GM12878 (cell line): ENCODE measurements at regions not wholly inside any gene's neighbourhood (a gene's known extent, or its start where the extent isn't known, plus 50 kb on each side); places are given as distances from the start of the nearest gene placed in this dataset.

Experiments used
- ATAC-seq: fragments of 200-7000 bp; cut with Tn5 transposase; 3 replicates; pipeline ENCODE4 v1.9.1; 2020; ENCODE audit warnings: mild to moderate bottlenecking, moderate library complexity
- BruUV-seq: library from RNA; stranded (reverse); fragments of 400-500 nt; replicated peaks from 2 replicates; lab custom pipeline; 2021; lab: Mats Ljungman, UMichigan
- CTCF ChIA-PET: fragments of 300-600 bp; sonication (Branson Sonifier 250); formaldehyde crosslinking; extraction: SDS; loops from one replicate; lab custom pipeline; 2021; ENCODE audit warnings: inconsistent platforms; lab: Yijun Ruan, JAX
- POLR2A ChIA-PET: fragments of 350-600 bp; formaldehyde crosslinking; extraction: SDS; loops from one replicate; lab custom pipeline; 2021; ENCODE audit warnings: inconsistent platforms; lab: Charles Lee
- RAD21 ChIA-PET: fragments of 300-600 bp; sonication (Branson Sonifier 250); formaldehyde crosslinking; loops from one replicate; lab custom pipeline; 2023; ENCODE audit warnings: antibody characterized with exemption; ENCODE audit not compliant: unreplicated experiment; lab: Charles Lee
- SMC1A ChIA-PET: fragments of 300-600 bp; sonication (Branson Sonifier 250); formaldehyde crosslinking; loops from one replicate; lab custom pipeline; 2023; ENCODE audit not compliant: unreplicated experiment, uncharacterized antibody; lab: Charles Lee
- DNase-seq: peaks from one replicate; pipeline ENCODE4 v3.0.0-alpha.2; 2011; ENCODE audit warnings: low read depth, low spot score
- FAIRE-seq: peaks from 3 replicates; lab custom pipeline; 2011; peaks lifted over from hg19 to GRCh38; lab: Jason Lieb, UNC
- H2AFZ ChIP-seq: 2 replicates; pipeline ENCODE4 v1.6.0; 2011; ENCODE audit warnings: low read depth, low read length, control low read depth; ENCODE audit not compliant: control insufficient read depth
- H3K27ac ChIP-seq: 2 replicates; pipeline ENCODE4 v1.5.1; 2011; ENCODE audit warnings: control low read depth; ENCODE audit not compliant: control insufficient read depth, insufficient read depth
- H3K27me3 ChIP-seq, 2 experiments: replicated peaks in 1 of 2; 2 replicates each; pipeline versions ENCODE4 v1.6.0 to v1.6.1; 2011; ENCODE audit warnings: low read length in 1 of 2; ENCODE audit not compliant: control insufficient read depth in 2 of 2, insufficient read depth in 2 of 2
- H3K36me3 ChIP-seq, 2 experiments: 2 replicates each; pipeline ENCODE4 v1.5.1; 2011; ENCODE audit warnings: low read length in 1 of 2; ENCODE audit not compliant: control insufficient read depth in 2 of 2, insufficient read depth in 2 of 2
- H3K4me1 ChIP-seq: 2 replicates; pipeline ENCODE4 v1.6.1; 2011; ENCODE audit warnings: mild to moderate bottlenecking, low read length, moderate library complexity, mixed read lengths; ENCODE audit not compliant: control insufficient read depth, insufficient read depth
- H3K4me2 ChIP-seq: 2 replicates; pipeline ENCODE4 v1.6.0; 2011; ENCODE audit warnings: control low read depth; ENCODE audit not compliant: control insufficient read depth, insufficient read depth
- H3K4me3 ChIP-seq: fragments of 200-600 bp; sonication (generic); 2 replicates; pipeline ENCODE4 v1.5.1; 2016
- H3K79me2 ChIP-seq: 2 replicates; pipeline ENCODE4 v1.6.0; 2011; ENCODE audit warnings: low read length; ENCODE audit not compliant: control insufficient read depth, insufficient read depth
- H3K9ac ChIP-seq: 2 replicates; pipeline ENCODE4 v1.8.0; 2011; ENCODE audit warnings: low read length, control low read depth, mixed read lengths; ENCODE audit not compliant: control insufficient read depth, insufficient read depth
- H3K9me3 ChIP-seq: replicated peaks from 3 replicates; pipeline ENCODE4 v1.5.1; 2011; ENCODE audit warnings: mild to moderate bottlenecking, low read length; ENCODE audit not compliant: control insufficient read depth, insufficient read depth
- H4K20me1 ChIP-seq: 2 replicates; pipeline ENCODE4 v1.6.0; 2011; ENCODE audit not compliant: control insufficient read depth, insufficient read depth
- CTCF ChIP-seq, 3 experiments: IDR thresholded peaks in 2 of 3; conservative IDR thresholded peaks in 1 of 3; 2 replicates each; pipeline ENCODE4 v1.5.1; 2011; ENCODE audit warnings: low read depth in 3 of 3, low read length in 3 of 3, mild to moderate bottlenecking in 3 of 3, control low read depth in 2 of 3, moderate library complexity in 2 of 3, inconsistent platforms in 1 of 3, mixed read lengths in 1 of 3; ENCODE audit not compliant: control insufficient read depth in 2 of 3, insufficient read depth in 1 of 3; ENCODE audit errors: extremely low read depth in 1 of 3
- CUX1 ChIP-seq: IDR thresholded peaks from 2 replicates; pipeline ENCODE4 v1.6.1; 2012; ENCODE audit warnings: improper control_type of control experiment, low read depth, low read length; ENCODE audit not compliant: insufficient replicate concordance
- EED ChIP-seq: sonication (generic); IDR thresholded peaks from 2 replicates; pipeline ENCODE4 v1.6.1; 2016; ENCODE audit warnings: antibody characterized with exemption, low read depth
- PAX8 ChIP-seq: fragments of 450-650 bp; IDR thresholded peaks from 2 replicates; pipeline ENCODE4 v1.6.1; 2017; ENCODE audit warnings: mild to moderate bottlenecking, moderate library complexity
- PML ChIP-seq: IDR thresholded peaks from 2 replicates; pipeline ENCODE4 v1.6.1; 2012; ENCODE audit warnings: low read length, inconsistent platforms
- POLR2A ChIP-seq: IDR thresholded peaks from 2 replicates; pipeline ENCODE4 v1.6.1; 2011; ENCODE audit warnings: low read depth, mild to moderate bottlenecking, low read length
- RELA ChIP-seq: fragments of 450-650 bp; IDR thresholded peaks from 2 replicates; pipeline ENCODE4 v1.8.0; 2014; ENCODE audit warnings: borderline replicate concordance; ENCODE audit not compliant: partially characterized antibody
- SREBF1 ChIP-seq: IDR thresholded peaks from 2 replicates; pipeline ENCODE4 v1.6.1; 2012; ENCODE audit warnings: mild to moderate bottlenecking, low read length
- SREBF2 ChIP-seq: IDR thresholded peaks from 2 replicates; pipeline ENCODE4 v1.6.1; 2012; ENCODE audit warnings: mild to moderate bottlenecking, low read length
- USF2 ChIP-seq: IDR thresholded peaks from 2 replicates; pipeline ENCODE4 v1.6.1; 2011; ENCODE audit warnings: low read depth, low read length, improper control_type of control experiment, borderline replicate concordance
- ZNF217 ChIP-seq: fragments of 450-650 bp; IDR thresholded peaks from 2 replicates; pipeline ENCODE4 v1.6.1; 2017; ENCODE audit warnings: antibody characterized with exemption, mild to moderate bottlenecking
- WGBS: methylation state at CpG from one replicate; pipeline ENCODE4 v1.1.6; 2016; ENCODE audit warnings: low lambda C conversion rate; ENCODE audit not compliant: insufficient replicate concordance, insufficient coverage; ENCODE audit errors: missing lambda C conversion rate; 5-methylcytosine and 5-hydroxymethylcytosine counted together
- in situ Hi-C: fragments of 300-500 bp; cut with MboI; formaldehyde crosslinking; loops from 9 replicates; pipeline ENCODE4 v1.14.3; 2018; ENCODE audit warnings: mixed read lengths
- intact Hi-C: fragments of 100-400 bp; cut with micrococcal nuclease; formaldehyde crosslinking; loops from one replicate; pipeline ENCODE4 v1.14.2; 2022; ENCODE audit not compliant: unreplicated experiment
- TF ChIP-seq, protein P1 (sequence below): fragments of 450-650 bp; IDR thresholded peaks from 2 replicates; pipeline ENCODE4 v1.6.1; 2016; ENCODE audit warnings: mild to moderate bottlenecking, moderate library complexity, borderline replicate concordance

GRCh38 chr2:12090072-12090471 lies 343.6 kb downstream of the LPIN1 start:
- CTCF ChIA-PET, result interaction anchor here (1.3 kb wide), 1 partner anchor 225 kb away, joined by 3 read pairs; no protein-coding TSS in a partner anchor
- H3K36me3 ChIP-seq, result no peaks in the 10 kb centered on the region
- no peak overlapping the region for H3K4me2 ChIP-seq
- H4K20me1 ChIP-seq, result no peaks in the 10 kb centered on the region
- intact Hi-C loops, result no loop called here
- POLR2A ChIA-PET, result no interaction called here
- in situ Hi-C loops, result no loop called here
- 73% methylated on average over 3 of the region's 3 CpGs for WGBS
- no peak overlapping the region for H3K4me3 ChIP-seq
- no peak overlapping the region for H2AFZ ChIP-seq
- no peak for DNase-seq
- SMC1A ChIA-PET, result interaction anchor here (0.6 to 0.8 kb wide), 2 partner anchors 15 to 49 kb away, joined by 3 read pairs; no protein-coding TSS in a partner anchor
- H3K9me3 ChIP-seq, result no peaks in the 10 kb centered on the region; the same call in 2 of the 3 replicates
- BruUV-seq, result no TSS peak
- no peak overlapping the region for H3K9ac ChIP-seq
- no peaks in the 10 kb centered on the region for H3K4me1 ChIP-seq
- RAD21 ChIA-PET, result interaction anchor here (1.2 to 1.3 kb wide), 2 partner anchors 33 to 84 kb away, joined by 3 to 4 read pairs; no protein-coding TSS in a partner anchor
- H3K27ac ChIP-seq, result no peak overlapping the region
- no peak for ATAC-seq
- no peaks in the 10 kb centered on the region for H3K79me2 ChIP-seq
- FAIRE-seq, result no peak
- H3K27me3 ChIP-seq, result no peaks in the 10 kb centered on the region
- TF ChIP-seq CTCF (IDR thresholded peaks at IDR 0.05 in 2 of 3, conservative IDR thresholded peaks at IDR 0.05 in 1 of 3; ENCODE audit: control insufficient read depth in 2 of 3, extremely low read depth in 1 of 3, insufficient read depth in 1 of 3, low read depth in 3 of 3, low read length in 3 of 3) (no peak), POLR2A (no peak), USF2 (no peak), CUX1 (no peak), PML (no peak), EED (no peak), RELA (no peak), ZNF217 (no peak), SREBF2 (no peak), SREBF1 (no peak), PAX8 (no peak)
- TF ChIP-seq, protein P1, sequence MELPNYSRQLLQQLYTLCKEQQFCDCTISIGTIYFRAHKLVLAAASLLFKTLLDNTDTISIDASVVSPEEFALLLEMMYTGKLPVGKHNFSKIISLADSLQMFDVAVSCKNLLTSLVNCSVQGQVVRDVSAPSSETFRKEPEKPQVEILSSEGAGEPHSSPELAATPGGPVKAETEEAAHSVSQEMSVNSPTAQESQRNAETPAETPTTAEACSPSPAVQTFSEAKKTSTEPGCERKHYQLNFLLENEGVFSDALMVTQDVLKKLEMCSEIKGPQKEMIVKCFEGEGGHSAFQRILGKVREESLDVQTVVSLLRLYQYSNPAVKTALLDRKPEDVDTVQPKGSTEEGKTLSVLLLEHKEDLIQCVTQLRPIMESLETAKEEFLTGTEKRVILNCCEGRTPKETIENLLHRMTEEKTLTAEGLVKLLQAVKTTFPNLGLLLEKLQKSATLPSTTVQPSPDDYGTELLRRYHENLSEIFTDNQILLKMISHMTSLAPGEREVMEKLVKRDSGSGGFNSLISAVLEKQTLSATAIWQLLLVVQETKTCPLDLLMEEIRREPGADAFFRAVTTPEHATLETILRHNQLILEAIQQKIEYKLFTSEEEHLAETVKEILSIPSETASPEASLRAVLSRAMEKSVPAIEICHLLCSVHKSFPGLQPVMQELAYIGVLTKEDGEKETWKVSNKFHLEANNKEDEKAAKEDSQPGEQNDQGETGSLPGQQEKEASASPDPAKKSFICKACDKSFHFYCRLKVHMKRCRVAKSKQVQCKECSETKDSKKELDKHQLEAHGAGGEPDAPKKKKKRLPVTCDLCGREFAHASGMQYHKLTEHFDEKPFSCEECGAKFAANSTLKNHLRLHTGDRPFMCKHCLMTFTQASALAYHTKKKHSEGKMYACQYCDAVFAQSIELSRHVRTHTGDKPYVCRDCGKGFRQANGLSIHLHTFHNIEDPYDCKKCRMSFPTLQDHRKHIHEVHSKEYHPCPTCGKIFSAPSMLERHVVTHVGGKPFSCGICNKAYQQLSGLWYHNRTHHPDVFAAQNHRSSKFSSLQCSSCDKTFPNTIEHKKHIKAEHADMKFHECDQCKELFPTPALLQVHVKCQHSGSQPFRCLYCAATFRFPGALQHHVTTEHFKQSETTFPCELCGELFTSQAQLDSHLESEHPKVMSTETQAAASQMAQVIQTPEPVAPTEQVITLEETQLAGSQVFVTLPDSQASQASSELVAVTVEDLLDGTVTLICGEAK, result no peak
